Naive thymus-derived CD8-positive, alpha-beta T cell (primary cell): ENCODE measurements at regions not wholly inside any gene's neighbourhood (a gene's known extent, or its start where the extent isn't known, plus 50 kb on each side); places are given as distances from the start of the nearest gene placed in this dataset.

Experiments used
- ATAC-seq, 2 donors: fragments of 150-1000 bp; cut with Tn5 transposase in 1 of 2; sonication (Bioruptor Pico), chemical (Tn5 transposase) in 1 of 2; 1 replicate in 1 of 2; 2 replicates in 1 of 2; pipeline ENCODE4 v1.10.0; 2021; ENCODE audit warnings: mild to moderate bottlenecking in 2 of 2, moderate library complexity in 2 of 2
- POLR2A ChIA-PET: fragments of 350-600 bp; sonication (Branson Sonifier 250); formaldehyde crosslinking; loops from one replicate; lab custom pipeline; 2021; ENCODE audit warnings: antibody characterized with exemption; lab: Charles Lee
- DNase-seq, 10 donors: peaks; one replicate each; pipeline versions ENCODE4 v3.0.0 to v3.0.0-alpha.2; 2020 to 2022
- H3K27ac Mint-ChIP-seq, 10 donors: one replicate each; pipeline ENCODE4 v1.8.0; 2020 to 2022; ENCODE audit warnings: mild to moderate bottlenecking in 10 of 10, mixed read lengths in 10 of 10, moderate library complexity in 4 of 10, inconsistent platforms in 1 of 10
- H3K27me3 Mint-ChIP-seq, 5 donors: one replicate each; pipeline ENCODE4 v1.8.0; 2021 to 2022; ENCODE audit warnings: mixed read lengths in 5 of 5
- H3K36me3 Mint-ChIP-seq, 3 donors: one replicate each; pipeline ENCODE4 v1.8.0; 2020 to 2022; ENCODE audit warnings: mixed read lengths in 3 of 3, mild to moderate bottlenecking in 2 of 3, inconsistent platforms in 1 of 3
- H3K4me1 Mint-ChIP-seq, 4 donors: one replicate each; pipeline ENCODE4 v1.8.0; 2021 to 2022; ENCODE audit warnings: mixed read lengths in 4 of 4
- H3K4me3 Mint-ChIP-seq, 10 donors: one replicate each; pipeline ENCODE4 v1.8.0; 2020 to 2022; ENCODE audit warnings: mild to moderate bottlenecking in 10 of 10, mixed read lengths in 10 of 10, moderate library complexity in 6 of 10, inconsistent platforms in 1 of 10
- H3K9me3 Mint-ChIP-seq, 9 donors: one replicate each; pipeline ENCODE4 v1.8.0; 2020 to 2022; ENCODE audit warnings: mixed read lengths in 9 of 9, mild to moderate bottlenecking in 3 of 9, inconsistent platforms in 1 of 9, moderate library complexity in 1 of 9

DNA sequence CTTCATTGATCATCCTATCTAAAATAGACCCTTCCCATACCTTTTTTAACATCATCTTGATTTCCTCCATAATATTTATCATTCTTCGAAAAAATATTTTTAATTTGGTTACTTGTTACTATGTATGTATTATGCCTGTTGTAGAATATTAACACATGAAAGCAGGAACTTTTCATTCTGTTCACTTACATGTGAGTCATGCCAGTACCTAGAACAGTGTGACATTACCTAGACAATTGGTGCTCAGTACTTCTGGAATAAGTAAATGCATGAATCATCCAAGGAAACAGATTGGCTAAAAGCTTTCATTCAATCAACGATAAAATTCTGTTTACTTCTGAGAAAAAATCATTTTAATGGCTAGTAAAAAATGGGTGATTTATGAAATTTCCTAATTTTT is 76.4 kb downstream of the CXXC4 start:
- Mint-ChIP-seq H3K36me3 (no peaks in the 10 kb centered on the region), H3K4me3 (no peak overlapping the region), H3K4me1 (no peaks in the 10 kb centered on the region), H3K27me3 (peaks cover 0 to 4% (median 0%) of the 10 kb centered on the region in 5 donors), H3K9me3 (no peaks in the 10 kb centered on the region), H3K27ac (no peak overlapping the region)
- ATAC-seq (no peak), DNase-seq (no peak)
- POLR2A ChIA-PET = no interaction called here

DNA sequence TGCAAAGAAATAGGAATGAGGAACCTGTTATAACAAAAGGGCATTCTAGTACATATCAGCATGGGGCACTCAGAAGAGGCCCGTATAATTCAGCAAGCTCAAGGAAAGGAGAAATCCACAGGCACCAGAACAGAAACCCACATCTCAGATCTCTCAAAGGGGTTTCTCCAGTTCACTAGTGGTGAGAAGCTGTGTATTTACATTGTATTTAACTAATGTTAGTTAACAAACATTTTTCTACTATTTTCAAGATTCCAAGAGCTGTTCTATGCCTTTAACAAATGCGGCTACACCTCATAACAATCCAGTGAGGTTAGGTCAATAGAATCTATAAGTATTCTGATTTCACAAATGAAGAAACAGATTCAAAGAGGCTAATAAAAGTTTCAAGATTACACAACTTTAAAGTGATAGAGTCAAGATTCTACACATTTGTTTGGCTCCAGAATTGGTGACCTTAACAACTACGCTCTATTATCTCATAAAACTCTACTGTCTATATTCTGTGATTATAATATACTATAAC is 77.3 kb downstream of the CXXC4 start:
- Mint-ChIP-seq H3K27me3 (peaks cover 0 to 4% (median 0%) of the 10 kb centered on the region in 5 donors), H3K27ac (no peak overlapping the region), H3K4me1 (no peaks in the 10 kb centered on the region), H3K36me3 (no peaks in the 10 kb centered on the region), H3K9me3 (no peaks in the 10 kb centered on the region), H3K4me3 (no peak overlapping the region)
- DNase-seq (no peak), ATAC-seq (no peak)
- POLR2A ChIA-PET = no interaction called here

DNA sequence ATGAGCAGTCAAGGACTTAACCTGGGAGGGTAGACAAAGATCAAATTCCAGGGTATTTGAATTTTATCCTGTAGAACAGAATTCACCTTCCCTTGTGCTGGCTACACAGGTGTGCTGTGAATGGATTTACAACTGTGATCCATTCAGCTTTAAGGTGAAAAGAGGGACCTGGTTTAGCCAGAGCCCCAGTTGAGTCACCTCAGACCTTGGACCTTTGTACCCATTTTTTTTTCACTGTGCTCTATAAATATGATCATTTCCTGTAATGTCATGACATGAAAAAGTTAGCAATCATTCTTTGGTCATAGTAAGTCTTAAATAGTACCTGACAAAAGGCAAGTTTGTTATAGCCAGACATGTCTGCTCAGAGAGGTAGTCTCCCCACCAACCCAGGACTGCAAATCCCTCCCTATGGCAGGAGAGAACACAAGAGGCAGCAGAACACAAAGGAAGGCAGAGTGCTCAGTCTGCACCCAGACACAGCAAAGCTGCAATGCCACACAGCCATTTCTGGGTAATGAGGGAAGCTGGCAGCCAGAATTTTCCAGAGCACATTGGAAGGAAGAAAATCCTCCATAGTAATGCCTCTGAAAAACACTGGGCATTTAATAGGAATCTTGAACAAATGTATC is 77.9 kb downstream of the CXXC4 start:
- DNase-seq = no peak
- peaks cover 0 to 4% (median 0%) of the 10 kb centered on the region in 5 donors for H3K27me3 Mint-ChIP-seq
- POLR2A ChIA-PET = no interaction called here
- H3K27ac Mint-ChIP-seq = no peak overlapping the region
- no peaks in the 10 kb centered on the region for H3K36me3 Mint-ChIP-seq
- no peaks in the 10 kb centered on the region for H3K9me3 Mint-ChIP-seq
- ATAC-seq = peak in 1 of 2 donors; percentile 16
- H3K4me1 Mint-ChIP-seq = no peaks in the 10 kb centered on the region
- no peak overlapping the region for H3K4me3 Mint-ChIP-seq

DNA sequence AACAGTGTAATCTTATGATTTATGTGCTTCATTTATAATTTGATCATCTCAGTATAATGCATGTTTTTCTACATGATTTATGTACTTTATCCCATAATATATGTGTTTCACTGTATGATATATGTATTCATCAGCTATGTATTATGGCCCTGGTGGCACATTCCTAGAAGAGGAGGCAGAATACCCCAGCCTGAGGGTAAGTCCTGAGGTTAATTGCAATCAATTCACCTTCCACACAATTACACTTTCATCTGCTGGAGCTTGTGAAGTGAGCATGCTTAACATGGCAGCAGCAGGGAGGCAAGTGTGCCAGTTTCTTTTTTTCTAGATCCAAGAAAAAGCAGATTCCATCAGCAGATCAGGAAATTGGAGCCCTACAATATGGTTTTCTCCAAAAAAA is 81.2 kb downstream of the CXXC4 start:
- Mint-ChIP-seq H3K4me3 (no peak overlapping the region), H3K36me3 (no peaks in the 10 kb centered on the region), H3K27ac (no peak overlapping the region), H3K9me3 (no peaks in the 10 kb centered on the region), H3K4me1 (no peaks in the 10 kb centered on the region), H3K27me3 (peaks cover 0 to 4% (median 0%) of the 10 kb centered on the region in 5 donors)
- DNase-seq (no peak), ATAC-seq (no peak)
- POLR2A ChIA-PET = no interaction called here

DNA sequence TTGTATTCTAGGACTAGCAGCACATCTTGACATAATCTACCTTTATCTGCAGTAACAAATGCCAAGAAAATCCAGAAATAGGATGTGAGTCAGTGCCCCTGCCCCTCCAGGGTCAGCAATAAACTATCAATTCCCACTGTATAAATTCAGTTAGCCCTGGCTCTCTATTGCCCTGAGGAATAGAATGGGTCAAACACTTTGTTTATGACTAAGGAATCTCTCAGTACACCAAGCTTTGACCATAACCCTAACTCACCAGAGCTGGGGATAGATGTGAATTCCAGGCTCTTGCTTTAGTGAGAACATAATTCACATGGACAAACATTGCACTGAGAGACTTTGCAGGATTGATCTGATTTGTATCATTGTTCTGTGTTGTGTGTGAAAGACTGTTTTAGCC is 82.3 kb downstream of the CXXC4 start:
- Mint-ChIP-seq H3K4me1 (no peaks in the 10 kb centered on the region), H3K27ac (no peak overlapping the region), H3K36me3 (no peaks in the 10 kb centered on the region), H3K4me3 (no peak overlapping the region), H3K27me3 (peaks cover 0 to 4% (median 0%) of the 10 kb centered on the region in 5 donors), H3K9me3 (no peaks in the 10 kb centered on the region)
- DNase-seq = no peak
- ATAC-seq = no peak
- POLR2A ChIA-PET = no interaction called here

DNA sequence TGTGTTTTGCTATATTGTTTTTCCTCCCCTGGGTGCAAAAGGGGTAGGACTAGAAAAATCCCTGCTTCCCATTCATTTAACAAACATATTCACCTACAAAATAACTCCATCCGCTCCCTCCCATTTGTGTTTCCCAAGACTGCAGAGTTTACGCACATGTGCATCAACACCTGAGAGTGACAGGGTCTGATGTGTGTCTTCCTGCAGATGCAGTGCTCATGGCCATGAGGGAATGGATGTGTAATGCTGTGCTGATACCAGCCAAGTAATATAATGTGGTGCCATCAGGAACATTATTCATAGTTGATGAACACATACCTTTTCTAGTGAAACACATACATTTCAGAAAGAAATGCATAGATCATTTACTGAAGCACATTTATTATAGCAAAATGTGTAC is 83.2 kb downstream of the CXXC4 start:
- Mint-ChIP-seq H3K4me1 (no peaks in the 10 kb centered on the region), H3K9me3 (no peaks in the 10 kb centered on the region), H3K27ac (no peak overlapping the region), H3K4me3 (no peak overlapping the region), H3K36me3 (no peaks in the 10 kb centered on the region), H3K27me3 (peaks cover 0 to 4% (median 0%) of the 10 kb centered on the region in 5 donors)
- POLR2A ChIA-PET = no interaction called here
- ATAC-seq (no peak), DNase-seq (no peak)

DNA sequence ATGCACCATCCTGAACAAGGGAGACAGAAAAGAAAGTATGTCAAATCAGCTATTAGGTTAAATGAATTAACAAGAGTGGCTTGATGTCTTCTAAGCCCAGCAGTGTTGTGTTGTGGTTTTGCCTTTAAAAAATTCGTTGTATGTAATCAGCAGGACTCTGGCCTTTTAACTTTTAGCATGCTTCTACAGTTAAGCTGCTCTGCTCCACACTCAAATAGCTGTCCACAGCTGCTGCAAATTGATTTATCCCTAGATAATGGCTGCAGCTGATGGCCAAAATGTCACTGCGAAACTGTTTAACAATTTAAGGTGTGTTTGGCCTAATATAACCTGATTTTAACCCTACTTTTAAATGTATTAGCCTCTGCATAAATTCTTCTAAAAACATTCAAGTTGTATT is 85.8 kb downstream of the CXXC4 start:
- no peaks in the 10 kb centered on the region for H3K27me3 Mint-ChIP-seq
- H3K4me3 Mint-ChIP-seq = no peak overlapping the region
- ATAC-seq (no peak), DNase-seq (no peak)
- no peaks in the 10 kb centered on the region for H3K4me1 Mint-ChIP-seq
- H3K36me3 Mint-ChIP-seq = no peaks in the 10 kb centered on the region
- POLR2A ChIA-PET = no interaction called here
- H3K9me3 Mint-ChIP-seq = peaks cover 0 to 9% (median 0%) of the 10 kb centered on the region in 9 donors
- H3K27ac Mint-ChIP-seq = no peak overlapping the region

DNA sequence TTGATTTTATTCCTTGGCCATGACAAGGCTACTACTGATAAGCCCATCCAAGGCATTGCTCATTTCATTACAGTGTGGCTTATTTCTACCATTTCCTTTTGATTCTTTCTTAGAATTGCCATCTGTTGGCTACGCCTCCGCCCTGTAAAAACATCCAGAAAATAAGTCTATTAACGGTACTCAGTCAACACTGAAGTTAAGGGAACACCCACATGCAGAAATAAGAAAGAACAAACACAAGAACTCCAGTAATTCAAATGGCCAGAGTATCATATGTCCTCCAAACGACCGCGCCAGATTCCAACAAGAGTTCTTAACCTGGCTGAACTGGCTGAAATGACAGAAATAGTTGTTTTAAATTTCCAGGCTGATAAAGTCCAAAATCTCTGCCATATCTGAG is 90.3 kb downstream of the CXXC4 start:
- Mint-ChIP-seq H3K4me1 (no peaks in the 10 kb centered on the region), H3K27me3 (no peaks in the 10 kb centered on the region), H3K36me3 (no peaks in the 10 kb centered on the region), H3K9me3 (peaks cover 0 to 15% (median 2%) of the 10 kb centered on the region in 9 donors), H3K4me3 (no peak overlapping the region), H3K27ac (no peak overlapping the region)
- no peak for DNase-seq
- POLR2A ChIA-PET = no interaction called here
- no peak for ATAC-seq

DNA sequence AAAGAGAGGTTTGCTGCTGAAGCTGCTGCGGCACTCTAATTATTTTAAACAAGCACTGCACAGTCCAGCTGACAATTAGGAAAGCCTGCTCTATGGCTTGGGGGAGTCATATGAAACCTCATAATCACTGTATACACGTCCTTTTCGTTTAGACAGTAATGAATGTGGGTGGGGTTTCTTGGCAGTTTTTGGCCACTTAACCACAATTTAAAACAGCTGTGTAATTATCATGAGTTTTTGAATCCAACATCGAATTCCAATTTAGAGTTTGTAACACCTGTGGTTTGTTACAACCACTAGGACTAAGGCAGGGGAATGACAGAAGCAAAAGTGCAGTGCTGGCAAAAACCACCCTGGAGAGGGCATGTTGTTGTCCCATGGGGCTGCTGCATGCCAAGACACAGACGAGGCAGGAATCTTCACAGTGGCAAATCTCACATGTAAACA is 99.5 kb downstream of the CXXC4 start:
- no peak overlapping the region for H3K4me3 Mint-ChIP-seq
- POLR2A ChIA-PET = no interaction called here
- H3K4me1 Mint-ChIP-seq = no peaks in the 10 kb centered on the region
- H3K27me3 Mint-ChIP-seq = peaks cover 0 to 2% (median 0%) of the 10 kb centered on the region in 5 donors
- ATAC-seq (no peak), DNase-seq (no peak)
- H3K36me3 Mint-ChIP-seq = no peaks in the 10 kb centered on the region
- H3K27ac Mint-ChIP-seq = no peak overlapping the region
- peaks cover 0 to 5% (median 0%) of the 10 kb centered on the region in 9 donors for H3K9me3 Mint-ChIP-seq

DNA sequence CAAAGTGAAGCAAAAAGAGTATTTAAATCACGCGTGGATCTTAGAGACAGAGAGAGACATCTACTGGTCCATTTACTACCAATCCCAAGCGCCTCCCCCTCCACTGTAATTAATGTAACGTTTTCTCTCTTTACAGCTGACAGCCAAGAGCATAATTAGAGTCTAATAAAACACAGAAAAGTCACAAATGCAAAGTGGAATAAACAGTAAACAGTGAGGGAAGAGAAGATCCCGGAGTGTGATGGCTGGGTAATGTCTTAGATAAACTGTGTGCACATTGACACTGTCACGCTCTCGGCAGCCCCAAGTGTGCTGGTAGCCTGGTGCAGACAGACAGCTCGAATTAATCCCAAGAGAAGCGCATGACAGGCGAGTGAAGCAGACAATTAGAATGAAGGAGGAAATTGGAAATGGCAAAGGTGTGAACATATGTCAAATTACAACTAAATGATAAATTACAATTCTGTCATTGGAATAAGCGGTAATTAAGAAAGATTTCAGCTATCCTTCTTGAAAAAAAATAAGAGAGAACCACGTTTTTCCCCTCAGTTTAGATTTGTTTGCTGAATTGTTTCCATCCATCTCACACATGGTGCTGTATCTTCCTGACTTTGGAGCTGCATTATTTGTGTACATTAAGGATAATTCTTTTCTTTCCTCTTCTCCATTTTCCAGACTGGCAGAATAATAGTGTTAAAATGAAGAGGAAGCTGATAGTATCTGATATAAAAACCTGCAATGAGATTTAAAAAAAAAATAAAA is 100.1 kb downstream of the CXXC4 start:
- POLR2A ChIA-PET = no interaction called here
- Mint-ChIP-seq H3K4me1 (no peaks in the 10 kb centered on the region), H3K27me3 (peaks cover 0 to 2% (median 0%) of the 10 kb centered on the region in 5 donors), H3K36me3 (no peaks in the 10 kb centered on the region), H3K4me3 (no peak overlapping the region), H3K9me3 (peaks cover 0 to 5% (median 0%) of the 10 kb centered on the region in 9 donors), H3K27ac (no peak overlapping the region)
- DNase-seq (no peak), ATAC-seq (no peak)

DNA sequence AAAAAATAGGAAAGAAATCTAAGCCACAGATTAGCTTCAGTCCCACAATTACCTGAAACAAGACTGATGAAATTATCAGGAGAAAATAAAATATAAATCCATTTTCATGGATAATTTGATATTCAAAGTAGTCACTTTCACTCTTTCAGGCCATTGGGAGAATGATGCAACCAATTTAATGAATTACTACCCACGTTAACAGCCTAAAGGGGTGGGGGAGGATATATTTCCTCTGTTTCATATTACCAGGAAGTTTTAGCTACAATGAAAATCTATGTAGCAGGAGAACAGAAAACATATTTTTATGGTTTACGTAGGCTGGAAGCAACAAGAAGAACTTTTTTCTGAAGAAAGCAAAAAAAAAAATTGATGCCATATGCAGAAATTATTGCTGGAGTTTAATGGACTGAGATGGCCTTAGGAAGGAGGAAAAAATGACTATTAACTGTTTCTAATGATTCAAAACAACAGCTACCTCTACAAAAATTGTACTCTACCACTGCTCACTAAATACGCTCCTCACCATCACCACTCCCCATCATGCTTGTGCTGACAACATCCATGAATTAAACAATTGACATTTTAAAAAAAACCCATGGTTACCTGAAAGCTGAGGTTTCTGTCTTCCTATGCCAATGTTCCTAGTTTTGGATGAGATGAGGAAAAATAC is 100.9 kb downstream of the CXXC4 start:
- Mint-ChIP-seq H3K4me1 (no peaks in the 10 kb centered on the region), H3K36me3 (no peaks in the 10 kb centered on the region), H3K4me3 (no peak overlapping the region), H3K27me3 (peaks cover 0 to 2% (median 0%) of the 10 kb centered on the region in 5 donors), H3K27ac (no peak overlapping the region), H3K9me3 (peaks cover 0 to 2% (median 0%) of the 10 kb centered on the region in 9 donors)
- no peak for DNase-seq
- no peak for ATAC-seq
- POLR2A ChIA-PET = no interaction called here

DNA sequence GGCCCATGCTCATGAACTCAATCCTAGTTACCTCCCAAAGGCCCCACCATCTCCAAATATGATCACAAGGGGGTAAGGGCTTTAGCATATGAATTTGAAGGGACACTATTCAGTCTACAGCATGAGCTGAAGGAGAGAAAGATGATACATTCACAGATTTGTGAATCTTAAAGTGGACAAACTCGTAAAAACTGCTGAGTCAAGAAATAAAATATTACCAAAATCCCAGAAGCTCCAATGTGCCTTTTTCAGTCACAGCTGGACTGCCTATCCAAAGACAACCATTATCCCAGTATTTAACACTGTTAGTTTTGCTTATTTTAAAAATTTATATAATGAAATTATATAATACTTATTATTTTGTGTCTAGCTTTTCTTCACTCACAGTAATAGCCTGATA is 109.0 kb downstream of the CXXC4 start:
- no peak for ATAC-seq
- Mint-ChIP-seq H3K9me3 (peaks cover 0 to 11% (median 3%) of the 10 kb centered on the region in 9 donors), H3K27me3 (no peaks in the 10 kb centered on the region), H3K27ac (no peak overlapping the region), H3K4me3 (no peak overlapping the region), H3K4me1 (peaks cover 0 to 2% (median 0%) of the 10 kb centered on the region in 4 donors), H3K36me3 (peaks cover 0 to 5% (median 0%) of the 10 kb centered on the region in 3 donors)
- POLR2A ChIA-PET = interaction anchor here (0.6 kb wide), 1 partner anchor 109 kb away, joined by 3 read pairs; no protein-coding TSS in a partner anchor
- no peak for DNase-seq

DNA sequence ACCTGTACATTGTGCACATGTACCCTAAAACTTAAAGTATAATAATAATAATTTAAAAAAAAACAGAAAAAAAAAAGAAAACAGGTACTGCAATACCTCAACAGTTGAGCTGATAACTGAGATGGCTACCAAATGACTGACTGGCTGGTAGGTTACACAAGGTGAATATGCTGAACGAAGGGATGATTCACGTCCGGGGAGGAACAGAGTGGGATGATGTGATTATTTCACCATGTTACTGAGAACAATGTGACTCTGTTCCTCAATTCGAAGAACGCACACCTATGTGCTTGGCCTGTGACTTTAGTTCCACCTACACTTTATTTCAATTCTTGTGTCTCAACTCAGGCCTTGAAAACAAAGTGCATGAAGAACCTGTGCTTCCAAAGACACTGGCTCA is 111.7 kb downstream of the CXXC4 start:
- no peaks in the 10 kb centered on the region for H3K27me3 Mint-ChIP-seq
- no peak overlapping the region for H3K4me3 Mint-ChIP-seq

More for the DNA sequence above, 111.7 kb downstream of the CXXC4 start:
- H3K27ac Mint-ChIP-seq = no peak overlapping the region
- POLR2A ChIA-PET = no interaction called here
- peaks cover 0 to 2% (median 0%) of the 10 kb centered on the region in 4 donors for H3K4me1 Mint-ChIP-seq
- peaks cover 0 to 5% (median 0%) of the 10 kb centered on the region in 3 donors for H3K36me3 Mint-ChIP-seq
- ATAC-seq (no peak), DNase-seq (no peak)
- peaks cover 0 to 11% (median 4%) of the 10 kb centered on the region in 9 donors for H3K9me3 Mint-ChIP-seq
